ENCODE measurements at regions not wholly inside any gene's neighbourhood (a gene's known extent, or its start where the extent isn't known, plus 50 kb on each side); places are given as distances from the start of the nearest gene placed in this dataset.

DNA sequence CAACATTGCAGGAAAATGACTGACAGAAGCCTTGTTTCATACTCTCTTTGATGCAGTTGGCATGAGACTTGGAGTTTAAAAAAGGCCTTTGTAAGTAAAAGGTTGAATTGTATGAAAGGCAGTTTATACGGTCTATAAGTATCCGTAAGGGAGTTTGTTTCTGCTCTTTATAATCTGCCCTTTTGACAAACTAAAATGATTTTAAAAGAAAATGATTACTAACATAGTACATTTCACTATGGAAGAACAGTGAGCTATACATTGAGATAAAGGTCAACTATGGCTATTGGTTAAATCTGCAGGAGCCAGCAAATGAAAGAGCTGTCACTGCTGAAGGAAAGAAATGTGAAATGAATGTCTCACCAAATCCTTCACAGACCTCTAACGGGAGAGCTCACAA, 296.1 kb upstream of the SLITRK6 start:
- DNase-seq: no peak
- H3K36me3 Mint-ChIP-seq: no peaks in the 10 kb centered on the region
- H3K27me3 Mint-ChIP-seq (ENCODE audit: low read depth in 3 of 3): peaks cover 0 to 2% (median 0%) of the 10 kb centered on the region in 3 donors
- no peak overlapping the region for H3K27ac Mint-ChIP-seq
- H3K9me3 Mint-ChIP-seq: peaks cover 5 to 24% (median 11%) of the 10 kb centered on the region in 6 donors
- no peaks in the 10 kb centered on the region for H3K4me1 Mint-ChIP-seq
- no peak overlapping the region for H3K4me3 Mint-ChIP-seq

DNA sequence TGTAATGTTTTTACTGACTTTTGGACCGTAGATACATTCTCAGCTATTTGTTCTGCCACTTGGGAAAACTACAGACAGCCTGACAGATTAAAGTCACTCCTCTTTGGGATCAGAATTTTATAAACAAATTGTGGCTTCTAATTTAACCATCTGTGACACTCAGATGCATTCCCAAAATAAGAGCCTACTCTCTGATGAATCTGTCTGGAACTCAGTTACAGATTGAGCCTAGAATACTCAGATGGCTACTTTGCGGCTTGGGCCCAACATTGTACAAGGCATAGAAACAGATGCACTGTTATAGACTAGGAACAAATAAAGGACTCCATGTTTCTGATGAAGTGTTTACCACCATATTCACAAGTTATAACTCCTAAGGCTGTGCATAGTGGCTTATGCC, 291.0 kb upstream of the SLITRK6 start:
- no peak overlapping the region for H3K27ac Mint-ChIP-seq
- H3K4me1 Mint-ChIP-seq: no peaks in the 10 kb centered on the region
- no peaks in the 10 kb centered on the region for H3K36me3 Mint-ChIP-seq
- H3K27me3 Mint-ChIP-seq (ENCODE audit: low read depth in 3 of 3): peaks cover 0 to 2% (median 0%) of the 10 kb centered on the region in 3 donors
- H3K4me3 Mint-ChIP-seq: no peak overlapping the region
- H3K9me3 Mint-ChIP-seq: peaks cover 5 to 18% (median 13%) of the 10 kb centered on the region in 6 donors
- DNase-seq: no peak

DNA sequence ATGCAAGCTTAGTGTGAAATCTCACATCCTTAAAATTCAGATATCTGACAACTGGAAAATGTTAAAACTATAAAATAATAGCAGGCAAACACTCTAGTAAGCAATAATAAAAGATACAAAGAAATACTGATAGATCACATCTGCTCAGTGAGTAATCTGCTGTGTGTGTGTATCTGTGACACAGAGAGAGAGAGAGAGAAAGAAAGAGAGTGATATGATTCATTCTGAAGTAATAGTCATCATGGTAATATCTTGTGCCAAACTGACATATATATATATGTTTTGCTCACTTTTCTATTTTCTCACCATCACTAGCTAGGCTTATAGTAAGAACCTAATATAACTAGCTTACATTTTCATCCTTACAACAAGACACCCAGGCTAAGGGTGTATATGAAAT, 288.0 kb upstream of the SLITRK6 start:
- Mint-ChIP-seq H3K27ac (no peak overlapping the region), H3K27me3 (ENCODE audit: low read depth in 3 of 3) (no peaks in the 10 kb centered on the region), H3K4me3 (no peak overlapping the region), H3K4me1 (no peaks in the 10 kb centered on the region), H3K9me3 (peaks cover 4 to 17% (median 12%) of the 10 kb centered on the region in 6 donors), H3K36me3 (no peaks in the 10 kb centered on the region)
- no peak for DNase-seq

DNA sequence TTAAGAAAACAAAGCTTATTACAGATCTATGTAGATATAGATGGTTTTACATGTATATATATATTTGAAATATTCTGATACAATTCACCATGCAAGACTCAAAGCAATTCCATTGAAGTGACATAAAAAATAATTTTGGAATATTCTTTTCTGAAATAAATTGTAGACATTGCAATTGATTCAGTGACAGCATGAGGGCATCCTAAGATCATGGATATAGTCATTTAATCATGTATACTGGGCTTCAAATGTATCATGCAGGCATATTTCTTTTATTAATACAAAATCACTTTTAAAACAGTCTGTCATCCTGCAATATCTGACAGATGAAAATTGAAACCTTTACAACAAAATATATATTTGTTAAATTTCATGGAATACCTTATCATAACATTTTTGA, 286.7 kb upstream of the SLITRK6 start:
- Mint-ChIP-seq H3K4me3 (no peak overlapping the region), H3K9me3 (peaks cover 6 to 18% (median 12%) of the 10 kb centered on the region in 6 donors), H3K27me3 (ENCODE audit: low read depth in 3 of 3) (no peaks in the 10 kb centered on the region), H3K36me3 (no peaks in the 10 kb centered on the region), H3K4me1 (no peaks in the 10 kb centered on the region), H3K27ac (no peak overlapping the region)
- no peak for DNase-seq

DNA sequence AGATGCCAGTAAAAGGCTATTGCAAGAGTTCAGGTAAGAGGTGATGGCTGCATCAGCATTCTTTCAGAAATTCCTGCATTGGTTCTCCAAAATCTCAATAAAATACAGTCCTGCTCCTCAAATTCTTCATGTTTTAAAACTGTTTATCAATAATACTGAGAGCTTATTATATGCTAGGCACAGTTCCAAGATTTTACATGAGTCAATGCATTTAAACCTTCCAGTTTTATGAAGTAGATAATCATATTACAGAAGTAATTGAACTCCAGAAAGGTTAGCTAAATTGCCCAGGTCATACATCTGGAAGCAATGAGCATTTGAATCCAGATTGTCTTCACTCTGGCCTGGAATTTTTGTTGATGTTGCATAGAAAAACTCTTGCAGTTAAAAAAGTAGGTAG, 282.9 kb upstream of the SLITRK6 start:
- H3K4me3 Mint-ChIP-seq: no peak overlapping the region
- H3K27me3 Mint-ChIP-seq (ENCODE audit: low read depth in 3 of 3): no peaks in the 10 kb centered on the region
- H3K9me3 Mint-ChIP-seq: peaks cover 6 to 11% (median 9%) of the 10 kb centered on the region in 6 donors
- H3K36me3 Mint-ChIP-seq: no peaks in the 10 kb centered on the region
- no peaks in the 10 kb centered on the region for H3K4me1 Mint-ChIP-seq
- no peak overlapping the region for H3K27ac Mint-ChIP-seq
- no peak for DNase-seq

DNA sequence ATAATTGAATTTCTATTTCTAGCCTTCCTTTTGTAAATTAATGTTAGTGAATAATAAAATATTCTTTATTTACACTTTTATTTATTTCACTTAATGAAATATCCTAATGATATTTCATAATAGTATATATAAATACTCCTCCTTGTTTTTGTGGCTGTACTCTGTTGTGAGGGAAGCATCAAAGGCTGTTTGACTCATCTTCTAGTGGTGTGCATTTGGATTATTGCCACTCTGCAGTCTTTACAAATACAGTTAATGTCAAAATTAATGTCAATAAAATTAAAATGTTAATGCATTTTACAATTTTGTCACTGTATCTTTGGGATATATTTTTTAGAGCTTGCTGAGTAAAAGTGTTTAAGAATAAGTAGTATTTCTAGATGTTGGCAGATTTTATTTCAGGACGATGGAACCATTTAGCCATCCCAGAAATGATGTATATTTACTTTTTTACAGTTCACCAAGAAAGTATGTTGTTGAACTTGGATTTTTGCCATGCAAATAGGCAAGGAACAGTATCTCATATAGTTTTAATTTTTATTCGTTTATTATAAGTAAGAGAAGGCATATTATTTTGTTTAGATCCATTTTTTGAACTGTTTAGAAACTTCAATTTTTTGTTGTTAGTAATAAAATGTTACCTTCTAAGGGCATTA, 281.2 kb upstream of the SLITRK6 start:
- Mint-ChIP-seq H3K36me3 (no peaks in the 10 kb centered on the region), H3K27me3 (ENCODE audit: low read depth in 3 of 3) (no peaks in the 10 kb centered on the region), H3K4me3 (no peak overlapping the region), H3K4me1 (no peaks in the 10 kb centered on the region), H3K27ac (no peak overlapping the region), H3K9me3 (peaks cover 6 to 17% (median 13%) of the 10 kb centered on the region in 6 donors)
- DNase-seq: no peak

DNA sequence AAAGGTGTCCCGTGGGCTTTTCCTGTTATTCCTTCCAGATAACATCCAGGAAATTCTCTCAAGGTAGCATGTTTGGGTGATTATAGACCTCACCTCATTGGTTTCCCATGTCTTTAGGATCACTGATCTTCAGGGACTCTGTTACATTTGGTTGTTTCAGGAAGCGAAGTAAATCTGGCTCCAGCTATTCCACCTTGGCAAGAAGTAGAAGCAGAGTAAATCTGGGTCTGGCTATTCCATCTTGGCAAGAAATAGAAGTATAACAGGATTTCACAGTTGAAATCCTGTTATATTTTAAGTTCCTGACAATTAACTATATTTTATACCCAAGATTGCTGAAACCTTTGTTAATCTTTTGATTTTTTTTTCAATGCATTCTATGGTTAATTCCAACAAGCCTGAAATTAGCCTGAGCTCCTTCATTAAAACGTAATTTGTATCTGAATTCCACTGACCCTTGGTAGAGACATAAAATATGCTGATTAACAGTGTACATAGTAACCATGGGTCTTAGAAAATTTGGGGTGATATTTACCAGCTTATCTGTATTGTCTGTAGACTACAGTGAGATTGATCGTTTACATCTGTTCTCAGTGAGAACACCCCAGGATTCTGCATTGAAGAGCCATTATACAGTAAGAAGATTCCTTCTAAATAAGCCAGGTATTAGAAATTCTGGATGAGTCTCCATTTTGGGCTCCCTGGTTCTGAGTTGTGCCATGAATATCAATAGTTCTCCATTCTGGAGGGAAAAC, 267.6 kb upstream of the SLITRK6 start:
- Mint-ChIP-seq H3K36me3 (no peaks in the 10 kb centered on the region), H3K9me3 (peaks cover 8 to 46% (median 28%) of the 10 kb centered on the region in 6 donors), H3K27me3 (ENCODE audit: low read depth in 3 of 3) (no peaks in the 10 kb centered on the region), H3K4me3 (no peak overlapping the region), H3K4me1 (no peaks in the 10 kb centered on the region), H3K27ac (no peak overlapping the region)
- DNase-seq: no peak

DNA sequence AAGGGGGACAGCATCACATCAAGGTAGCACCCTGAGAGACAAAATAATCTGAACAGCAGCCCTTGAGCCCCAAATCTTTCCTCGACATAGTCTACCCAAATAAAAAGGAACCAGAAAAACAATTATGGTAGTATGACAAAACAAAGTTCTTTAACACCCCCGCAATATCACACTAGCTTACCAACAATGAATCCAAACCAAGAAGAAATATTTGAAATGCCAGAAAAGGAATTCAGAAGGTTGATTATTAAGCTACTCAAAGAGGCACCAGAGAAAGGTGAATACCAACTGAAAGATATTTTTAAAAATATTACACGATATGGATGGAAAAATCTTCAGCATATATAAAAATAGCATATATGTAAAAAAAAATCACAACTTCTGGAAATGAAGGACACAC, 252.9 kb upstream of the SLITRK6 start:
- no peaks in the 10 kb centered on the region for H3K4me1 Mint-ChIP-seq
- peaks cover 16 to 51% (median 31%) of the 10 kb centered on the region in 6 donors for H3K9me3 Mint-ChIP-seq
- peaks cover 0 to 2% (median 0%) of the 10 kb centered on the region in 3 donors for H3K27me3 Mint-ChIP-seq (ENCODE audit: low read depth in 3 of 3)
- H3K27ac Mint-ChIP-seq: no peak overlapping the region
- H3K4me3 Mint-ChIP-seq: no peak overlapping the region
- DNase-seq: no peak
- H3K36me3 Mint-ChIP-seq: peaks cover 0 to 6% (median 0%) of the 10 kb centered on the region in 3 donors

DNA sequence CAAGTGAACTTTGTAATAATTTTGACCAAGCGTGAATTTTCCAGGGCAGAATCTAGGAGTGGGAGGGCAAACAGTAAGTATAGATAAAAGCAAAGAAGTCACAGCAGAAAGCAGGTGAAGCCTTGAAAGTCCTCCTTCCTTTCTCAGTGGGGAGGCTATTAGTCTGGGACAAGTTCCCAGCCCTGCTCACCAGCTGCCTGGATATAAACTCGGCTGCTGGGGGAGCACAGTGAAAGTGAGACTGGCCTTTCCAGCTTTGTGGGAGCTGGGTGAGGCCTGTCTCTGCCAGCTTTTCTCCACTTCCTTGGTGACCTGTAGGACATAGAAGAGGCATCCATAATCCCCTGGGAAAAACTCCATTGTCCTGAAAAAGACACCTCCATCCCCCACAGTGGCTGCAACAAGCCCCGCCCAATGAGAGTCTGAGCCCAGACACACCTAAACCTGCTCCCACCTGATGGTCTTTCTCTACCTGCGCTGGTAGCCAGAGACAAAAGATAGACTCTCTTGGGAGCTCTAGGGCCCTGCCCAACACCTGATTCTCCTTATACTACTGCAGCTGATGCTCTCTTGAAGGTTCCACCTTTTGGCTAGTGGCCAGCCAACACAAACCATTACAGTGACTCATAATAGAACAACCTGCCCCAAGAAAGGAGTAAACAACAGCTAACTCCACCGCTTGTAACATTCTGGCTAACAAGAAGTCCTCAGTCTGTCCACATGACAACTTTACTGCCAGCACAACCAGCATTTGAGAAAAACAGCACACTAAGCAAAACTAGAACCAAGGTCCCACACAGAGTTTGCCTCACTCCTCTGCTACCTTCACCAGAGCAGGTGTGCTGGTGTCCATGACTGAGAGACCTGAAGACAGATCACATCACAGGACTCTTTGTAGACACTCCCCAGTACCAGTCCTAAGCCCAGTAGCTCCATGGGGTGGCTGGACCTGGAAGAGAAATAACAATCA, 252.2 kb upstream of the SLITRK6 start:
- no peaks in the 10 kb centered on the region for H3K4me1 Mint-ChIP-seq
- no peak overlapping the region for H3K4me3 Mint-ChIP-seq
- no peak overlapping the region for H3K27ac Mint-ChIP-seq
- H3K27me3 Mint-ChIP-seq (ENCODE audit: low read depth in 3 of 3): peaks cover 0 to 2% (median 0%) of the 10 kb centered on the region in 3 donors
- peaks cover 0 to 6% (median 0%) of the 10 kb centered on the region in 3 donors for H3K36me3 Mint-ChIP-seq
- no peak for DNase-seq
- H3K9me3 Mint-ChIP-seq: peaks cover 16 to 50% (median 34%) of the 10 kb centered on the region in 6 donors

DNA sequence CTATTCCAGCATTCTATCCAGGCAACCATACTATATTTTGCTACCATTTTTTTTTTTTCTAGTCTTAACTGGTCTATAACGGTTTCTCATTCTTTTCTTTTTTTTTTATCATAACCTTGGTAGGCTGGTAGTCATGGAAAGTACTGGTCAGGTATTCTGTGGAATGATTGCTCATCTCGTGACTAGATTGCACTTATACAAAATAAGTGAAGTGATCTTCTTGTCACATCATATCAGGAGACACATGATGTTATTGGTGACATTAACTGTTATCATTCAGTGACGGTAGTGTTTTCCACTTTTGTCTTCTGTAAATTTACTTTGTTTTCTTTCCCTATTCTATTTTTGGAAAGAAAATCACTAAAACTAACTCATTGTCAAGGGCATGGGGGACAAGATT, 239.3 kb upstream of the SLITRK6 start:
- peaks cover 0 to 2% (median 0%) of the 10 kb centered on the region in 3 donors for H3K27me3 Mint-ChIP-seq (ENCODE audit: low read depth in 3 of 3)
- DNase-seq: no peak
- no peak overlapping the region for H3K4me3 Mint-ChIP-seq
- no peaks in the 10 kb centered on the region for H3K4me1 Mint-ChIP-seq
- peaks cover 6 to 32% (median 21%) of the 10 kb centered on the region in 6 donors for H3K9me3 Mint-ChIP-seq
- H3K36me3 Mint-ChIP-seq: no peaks in the 10 kb centered on the region
- no peak overlapping the region for H3K27ac Mint-ChIP-seq

DNA sequence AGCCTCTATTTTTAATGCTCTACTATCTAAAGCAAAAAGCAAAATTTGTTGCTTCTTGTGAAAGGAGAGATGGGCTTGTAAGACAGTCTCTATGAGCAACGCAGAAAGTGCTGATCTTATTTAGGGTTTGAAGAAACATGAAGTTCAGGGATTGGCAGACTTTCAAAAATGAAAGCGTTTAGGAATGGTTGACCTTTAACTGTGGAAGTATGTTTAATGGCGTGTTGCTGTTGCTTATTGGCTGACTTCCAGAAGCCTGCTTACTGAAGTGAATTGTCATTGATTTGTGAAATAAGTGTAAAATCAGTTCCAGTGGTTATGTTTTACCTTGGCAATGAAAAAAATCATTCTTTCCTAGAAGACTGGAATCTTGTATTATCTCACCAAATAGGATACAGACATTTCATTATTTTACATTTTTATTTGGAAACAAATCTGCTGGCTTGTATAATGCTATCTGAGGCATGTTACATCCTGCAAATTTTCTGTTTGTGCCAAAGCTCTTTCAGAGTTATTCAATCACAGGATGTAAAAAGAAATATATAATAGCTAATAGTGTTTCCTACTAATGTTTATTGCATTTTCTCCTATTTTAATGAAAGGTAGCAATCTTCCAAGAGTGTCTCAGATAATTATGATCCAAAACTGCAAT, 221.3 kb upstream of the SLITRK6 start:
- Mint-ChIP-seq H3K4me1 (no peaks in the 10 kb centered on the region), H3K36me3 (no peaks in the 10 kb centered on the region), H3K27ac (no peak overlapping the region), H3K27me3 (ENCODE audit: low read depth in 3 of 3) (peaks cover 0 to 4% (median 0%) of the 10 kb centered on the region in 3 donors), H3K9me3 (peaks cover 7 to 28% (median 19%) of the 10 kb centered on the region in 6 donors), H3K4me3 (no peak overlapping the region)
- no peak for DNase-seq

DNA sequence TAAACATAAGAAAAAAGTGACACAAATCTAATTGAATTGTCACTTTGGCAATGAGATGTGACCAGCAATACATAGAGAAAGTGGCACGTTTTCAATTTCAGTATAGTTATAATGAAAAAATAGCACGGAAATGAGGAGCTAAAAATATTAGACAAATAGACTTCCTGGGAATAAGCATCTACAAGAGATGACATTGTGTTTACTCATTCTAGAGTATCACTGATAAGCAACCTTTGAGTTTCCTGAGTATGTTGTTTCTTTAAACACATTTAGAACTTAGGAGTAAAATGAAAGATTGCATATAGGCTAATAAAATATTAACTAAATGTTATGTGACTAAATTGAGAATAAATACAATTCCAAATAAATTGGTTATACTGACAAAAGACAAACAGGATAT, 207.1 kb upstream of the SLITRK6 start:
- Mint-ChIP-seq H3K4me1 (no peaks in the 10 kb centered on the region), H3K9me3 (peaks cover 3 to 23% (median 11%) of the 10 kb centered on the region in 6 donors), H3K36me3 (no peaks in the 10 kb centered on the region), H3K4me3 (no peak overlapping the region), H3K27me3 (ENCODE audit: low read depth in 3 of 3) (no peaks in the 10 kb centered on the region), H3K27ac (no peak overlapping the region)
- no peak for DNase-seq

DNA sequence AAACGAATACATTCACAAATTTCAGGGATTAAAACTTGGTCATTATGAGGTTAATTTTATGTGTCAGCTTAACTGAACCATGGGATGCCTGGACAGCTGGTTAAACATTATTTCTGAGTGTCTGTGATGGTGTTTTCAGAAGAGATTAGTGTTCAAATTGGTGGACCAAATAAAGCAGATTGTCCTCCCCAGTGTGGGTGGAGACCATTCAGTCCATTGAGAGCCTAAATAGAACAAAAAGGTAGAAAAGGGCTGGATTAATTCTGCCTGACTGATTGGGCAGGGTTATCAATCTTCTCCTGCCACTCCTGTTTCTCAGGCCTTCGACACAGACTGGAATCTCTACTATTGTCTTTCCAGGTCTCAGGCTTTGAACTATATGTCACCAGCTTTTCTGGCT, 203.8 kb upstream of the SLITRK6 start:
- Mint-ChIP-seq H3K27ac (no peak overlapping the region), H3K4me3 (no peak overlapping the region), H3K27me3 (ENCODE audit: low read depth in 3 of 3) (peaks cover 0 to 1% (median 0%) of the 10 kb centered on the region in 3 donors), H3K36me3 (no peaks in the 10 kb centered on the region), H3K4me1 (no peaks in the 10 kb centered on the region), H3K9me3 (peaks cover 2 to 11% (median 4%) of the 10 kb centered on the region in 6 donors)
- DNase-seq: no peak

Data from immature natural killer cell (primary cell).